ENCODE measurements at regions not wholly inside any gene's neighbourhood (a gene's known extent, or its start where the extent isn't known, plus 50 kb on each side); places are given as distances from the start of the nearest gene placed in this dataset.
"Not testable (repeated sequence)": the region's sequence is repeated elsewhere in the genome, so short reads cannot be mapped to it uniquely, and the experiment has no call there.

- DNase-seq: no peak
These were observed 255.5 kb downstream of the SYT10 start for GRCh38 chr12:33184161-33184560.

- DNase-seq: no peak
These were observed 257.1 kb downstream of the SYT10 start for GRCh38 chr12:33182485-33182884.

- no peak for DNase-seq
These were observed 258.7 kb downstream of the SYT10 start for GRCh38 chr12:33180918-33181317.

- DNase-seq: not testable (repeated sequence)
These were observed 269.7 kb upstream of the PKP2 start for GRCh38 chr12:33166260-33166659.

- DNase-seq: no peak
These were observed 259.5 kb upstream of the PKP2 start for GRCh38 chr12:33156042-33156441.

- not testable (repeated sequence) for DNase-seq
These were observed 250.7 kb upstream of the PKP2 start for GRCh38 chr12:33147292-33147691.

- no peak for DNase-seq
These were observed 232.9 kb upstream of the PKP2 start for GRCh38 chr12:33129500-33129899.

GRCh38 chr12:33125755-33126154 is 229.2 kb upstream of the PKP2 start:
- DNase-seq: no peak

GRCh38 chr12:33116284-33116683 is 219.7 kb upstream of the PKP2 start:
- DNase-seq: no peak

- no peak for DNase-seq
These were observed 219.1 kb upstream of the PKP2 start for GRCh38 chr12:33115716-33116115.

- DNase-seq: no peak
These were observed 215.3 kb upstream of the PKP2 start for GRCh38 chr12:33111850-33112249.

- not testable (repeated sequence) for DNase-seq
These were observed 211.2 kb upstream of the PKP2 start for GRCh38 chr12:33107827-33108226.

GRCh38 chr12:33093534-33093933 is 197.0 kb upstream of the PKP2 start:
- no peak for DNase-seq

- DNase-seq: not testable (repeated sequence)
These were observed 191.3 kb upstream of the PKP2 start for GRCh38 chr12:33087876-33088275.

GRCh38 chr12:33076401-33076800 is 179.8 kb upstream of the PKP2 start:
- DNase-seq: not testable (repeated sequence)

- not testable (repeated sequence) for DNase-seq
These were observed 178.7 kb upstream of the PKP2 start for GRCh38 chr12:33075130-33075766.

- no peak for DNase-seq
These were observed 165.3 kb upstream of the PKP2 start for GRCh38 chr12:33061844-33062243.

- no peak for DNase-seq
These were observed 157.8 kb upstream of the PKP2 start for GRCh38 chr12:33054371-33054770.

GRCh38 chr12:33052141-33053051 is 155.8 kb upstream of the PKP2 start:
- DNase-seq: no peak

GRCh38 chr12:33047666-33048065 is 151.1 kb upstream of the PKP2 start:
- DNase-seq: no peak

- no peak for DNase-seq
These were observed 147.9 kb upstream of the PKP2 start for GRCh38 chr12:33044447-33044846.

- no peak for DNase-seq
These were observed 145.0 kb upstream of the PKP2 start for GRCh38 chr12:33041562-33041961.

- DNase-seq: not testable (repeated sequence)
These were observed 137.4 kb upstream of the PKP2 start for GRCh38 chr12:33033999-33034398.

GRCh38 chr12:33026791-33027190 is 130.2 kb upstream of the PKP2 start:
- DNase-seq: no peak
